CD14-positive monocyte (primary cell): ENCODE measurements at regions not wholly inside any gene's neighbourhood (a gene's known extent, or its start where the extent isn't known, plus 50 kb on each side); places are given as distances from the start of the nearest gene placed in this dataset.

ENCODE experiments used
- DNase-seq, 3 donors: peaks; one replicate each; pipeline ENCODE4 v3.0.0-alpha.2; 2011 to 2022
- H2AFZ ChIP-seq: 2 replicates; pipeline ENCODE4 v1.6.0; 2012; ENCODE audit warnings: mild to moderate bottlenecking, low read depth, low read length, inconsistent platforms; ENCODE audit not compliant: insufficient read depth, poor library complexity, severe bottlenecking
- H3K27ac ChIP-seq, 2 donors: 1 replicate in 1 of 2; 2 replicates in 1 of 2; pipeline ENCODE4 v1.5.1; 2012 to 2013; ENCODE audit warnings: low read length in 2 of 2, control low read depth in 1 of 2, inconsistent platforms in 1 of 2, low read depth in 1 of 2, mild to moderate bottlenecking in 1 of 2
- H3K27me3 ChIP-seq, 2 donors: one replicate each; pipeline versions ENCODE4 v1.6.0 to v1.6.1; 2011 to 2013; ENCODE audit warnings: low read length in 2 of 2; ENCODE audit not compliant: control insufficient read depth in 2 of 2, insufficient read depth in 2 of 2
- H3K36me3 ChIP-seq, 2 donors: replicated peaks in 1 of 2; 1 replicate in 1 of 2; 2 replicates in 1 of 2; pipeline versions ENCODE4 v1.5.1 to v1.6.1; 2012 to 2013; ENCODE audit warnings: low read length in 2 of 2, control low read depth in 1 of 2, inconsistent platforms in 1 of 2, mild to moderate bottlenecking in 1 of 2; ENCODE audit not compliant: insufficient read depth in 2 of 2, control insufficient read depth in 1 of 2
- H3K4me1 ChIP-seq, 2 donors: 1 replicate in 1 of 2; 2 replicates in 1 of 2; pipeline versions ENCODE4 v1.5.1 to v1.6.1; 2012 to 2013; ENCODE audit warnings: low read length in 2 of 2, control low read depth in 1 of 2, inconsistent platforms in 1 of 2, mild to moderate bottlenecking in 1 of 2, moderate library complexity in 1 of 2; ENCODE audit not compliant: insufficient read depth in 2 of 2, control insufficient read depth in 1 of 2
- H3K4me2 ChIP-seq: replicated peaks from 2 replicates; pipeline ENCODE3; 2012; ENCODE audit warnings: low read length, moderate library complexity, mild to moderate bottlenecking; ENCODE audit not compliant: poor library complexity, severe bottlenecking; ENCODE audit errors: extremely low read depth
- H3K4me3 ChIP-seq, 3 experiments: fragments of 200-600 bp in 1 of 3; sonication (generic) in 1 of 3; replicated peaks in 1 of 3; 1 replicate in 2 of 3; 2 replicates in 1 of 3; pipeline ENCODE4 v1.5.1; 2011 to 2013; ENCODE audit warnings: low read length in 3 of 3, mild to moderate bottlenecking in 3 of 3, control low read depth in 2 of 3, low read depth in 2 of 3, inconsistent platforms in 1 of 3, moderate library complexity in 1 of 3
- H3K79me2 ChIP-seq: 2 replicates; pipeline ENCODE4 v1.6.0; 2012; ENCODE audit warnings: mild to moderate bottlenecking, control low read depth, inconsistent platforms, low read length, moderate library complexity; ENCODE audit not compliant: insufficient read depth
- H3K9ac ChIP-seq: 2 replicates; pipeline ENCODE4 v1.6.0; 2017; ENCODE audit warnings: low read length, mild to moderate bottlenecking; ENCODE audit not compliant: insufficient read depth, poor library complexity, severe bottlenecking
- H3K9me3 ChIP-seq, 2 donors: replicated peaks in 1 of 2; 1 replicate in 1 of 2; 2 replicates in 1 of 2; pipeline versions ENCODE4 v1.5.1 to v1.6.1; 2012 to 2013; ENCODE audit warnings: low read length in 2 of 2, control low read depth in 1 of 2; ENCODE audit not compliant: control insufficient read depth in 1 of 2, insufficient read depth in 1 of 2
- H4K20me1 ChIP-seq: 2 replicates; pipeline ENCODE4 v1.6.0; 2012; ENCODE audit warnings: mild to moderate bottlenecking, low read length, control low read depth, moderate library complexity; ENCODE audit not compliant: insufficient read depth
- H3K27ac Mint-ChIP-seq, 7 donors: one replicate each; pipeline ENCODE4 v1.8.0; 2020; ENCODE audit warnings: mild to moderate bottlenecking in 7 of 7, mixed read lengths in 7 of 7, moderate library complexity in 6 of 7, inconsistent platforms in 2 of 7
- H3K27me3 Mint-ChIP-seq, 3 donors: one replicate each; pipeline ENCODE4 v1.8.0; 2021 to 2022; ENCODE audit warnings: low read depth in 3 of 3, mild to moderate bottlenecking in 3 of 3, mixed read lengths in 3 of 3, moderate library complexity in 3 of 3, inconsistent platforms in 1 of 3
- H3K36me3 Mint-ChIP-seq, 2 donors: one replicate each; pipeline ENCODE4 v1.8.0; 2020; ENCODE audit warnings: mixed read lengths in 2 of 2, inconsistent platforms in 1 of 2, mild to moderate bottlenecking in 1 of 2
- H3K4me1 Mint-ChIP-seq: one replicate; pipeline ENCODE4 v1.8.0; 2020; ENCODE audit warnings: mild to moderate bottlenecking, mixed read lengths
- H3K4me3 Mint-ChIP-seq, 2 donors: one replicate each; pipeline ENCODE4 v1.8.0; 2020; ENCODE audit warnings: mild to moderate bottlenecking in 2 of 2, mixed read lengths in 2 of 2, moderate library complexity in 1 of 2
- H3K9me3 Mint-ChIP-seq, 7 donors: one replicate each; pipeline ENCODE4 v1.8.0; 2020 to 2022; ENCODE audit warnings: mixed read lengths in 7 of 7, mild to moderate bottlenecking in 6 of 7, moderate library complexity in 6 of 7, inconsistent platforms in 2 of 7
- CTCF ChIP-seq: fragments of 200-600 bp; IDR thresholded peaks from one replicate; pipeline ENCODE4 v1.8.0; 2022; ENCODE audit warnings: antibody characterized with exemption, mild to moderate bottlenecking
- WGBS: methylation state at CpG from one replicate; pipeline ENCODE4 v1.1.5; 2013; ENCODE audit warnings: missing lambda C conversion rate; ENCODE audit not compliant: insufficient coverage; 5-methylcytosine and 5-hydroxymethylcytosine counted together
- intact Hi-C, 2 donors: fragments of 100-400 bp; cut with micrococcal nuclease; formaldehyde crosslinking; loops; one replicate each; pipeline versions ENCODE4 v1.15.0 to v1.15.1; 2023

GRCh38 chr20:59482351-59483187 is 121.8 kb upstream of the PHACTR3 start:
- Histone ChIP-seq H3K9me3 (no peaks in the 10 kb centered on the region), H3K27ac (no peak overlapping the region), H2AFZ (no peak overlapping the region), H3K27me3 (no peaks in the 10 kb centered on the region), H3K4me2 (no peak overlapping the region), H3K9ac (no peak overlapping the region), H3K4me1 (no peaks in the 10 kb centered on the region), H3K36me3 (no peaks in the 10 kb centered on the region), H3K79me2 (no peaks in the 10 kb centered on the region), H4K20me1 (no peaks in the 10 kb centered on the region), H3K4me3 (no peak overlapping the region)
- DNase-seq: no peak
- Mint-ChIP-seq H3K27ac (peak overlapping the region in 1 of 7 donors; percentile 43), H3K36me3 (no peaks in the 10 kb centered on the region), H3K9me3 (peaks cover 0 to 1% (median 0%) of the 10 kb centered on the region in 7 donors), H3K4me1 (no peaks in the 10 kb centered on the region), H3K27me3 (peaks cover 8 to 21% (median 15%) of the 10 kb centered on the region in 3 donors), H3K4me3 (no peak overlapping the region)
- intact Hi-C loops: no loop called here
- whole genome bisulfite sequencing: 77% methylated on average over 7 of the region's 17 CpGs
- no peak for TF ChIP-seq CTCF

DNA sequence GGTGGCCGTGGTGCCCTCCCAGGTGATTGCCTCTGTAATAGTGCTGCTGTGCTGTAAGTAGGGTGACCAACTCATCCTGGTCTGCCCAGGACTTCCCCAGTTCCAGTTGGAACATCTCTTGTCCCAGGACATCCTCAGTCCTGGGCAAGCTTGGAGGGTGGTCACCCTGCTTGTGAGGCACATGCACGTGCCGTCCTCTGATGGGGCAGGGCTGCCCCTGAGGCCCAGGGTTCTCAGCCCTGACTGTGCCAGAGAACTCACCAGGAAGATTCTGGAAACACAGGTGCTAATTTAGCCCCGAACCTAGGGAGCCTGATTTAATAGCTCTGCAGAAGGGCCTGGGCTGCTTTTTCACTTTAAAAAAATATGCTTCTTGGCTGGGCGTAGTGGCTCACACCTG is 120.9 kb upstream of the PHACTR3 start:
- Histone ChIP-seq H3K36me3 (no peaks in the 10 kb centered on the region), H4K20me1 (no peaks in the 10 kb centered on the region), H3K4me2 (no peak overlapping the region), H3K9ac (no peak overlapping the region), H3K27me3 (no peaks in the 10 kb centered on the region), H3K9me3 (no peaks in the 10 kb centered on the region), H3K27ac (no peak overlapping the region), H2AFZ (no peak overlapping the region), H3K4me1 (no peaks in the 10 kb centered on the region), H3K4me3 (no peak overlapping the region), H3K79me2 (no peaks in the 10 kb centered on the region)
- H3K4me3 Mint-ChIP-seq: no peak overlapping the region
- no peaks in the 10 kb centered on the region for H3K4me1 Mint-ChIP-seq
- intact Hi-C loops: no loop called here
- H3K27ac Mint-ChIP-seq: no peak overlapping the region
- peaks cover 6 to 15% (median 11%) of the 10 kb centered on the region in 3 donors for H3K27me3 Mint-ChIP-seq
- no peaks in the 10 kb centered on the region for H3K36me3 Mint-ChIP-seq
- no peak for DNase-seq
- no peak for TF ChIP-seq CTCF
- WGBS: 90% methylated on average over 4 of the region's 5 CpGs
- H3K9me3 Mint-ChIP-seq: peaks cover 0 to 1% (median 0%) of the 10 kb centered on the region in 7 donors
